DND-41 (cell line): ENCODE measurements at regions not wholly inside any gene's neighbourhood (a gene's known extent, or its start where the extent isn't known, plus 50 kb on each side); places are given as distances from the start of the nearest gene placed in this dataset.

Experiments
- ATAC-seq: fragments of 200-7000 bp; cut with Tn5 transposase; 3 replicates; pipeline ENCODE4 v1.9.1; 2021; ENCODE audit warnings: low read depth; ENCODE audit not compliant: insufficient read depth
- DNase-seq: peaks from one replicate; pipeline ENCODE4 v3.0.0-alpha.2; 2020
- H2AFZ ChIP-seq: 2 replicates; pipeline ENCODE4 v1.6.0; 2012; ENCODE audit warnings: low read depth, low read length
- H3K27ac ChIP-seq: 2 replicates; pipeline ENCODE4 v1.5.1; 2012; ENCODE audit warnings: low read length, inconsistent platforms
- H3K27me3 ChIP-seq: fragments of 200-600 bp; sonication (generic); 2 replicates; pipeline ENCODE4 v1.6.0; 2012; ENCODE audit warnings: low read length, mild to moderate bottlenecking, inconsistent platforms; ENCODE audit not compliant: insufficient read depth, poor library complexity
- H3K36me3 ChIP-seq: 2 replicates; pipeline ENCODE4 v1.5.1; 2012; ENCODE audit warnings: low read length, inconsistent platforms; ENCODE audit not compliant: insufficient read depth
- H3K4me1 ChIP-seq: 2 replicates; pipeline ENCODE4 v1.5.1; 2012; ENCODE audit warnings: mild to moderate bottlenecking, low read length; ENCODE audit not compliant: insufficient read depth
- H3K4me2 ChIP-seq: 2 replicates; pipeline ENCODE4 v1.6.0; 2012; ENCODE audit warnings: mild to moderate bottlenecking, moderate library complexity, low read length, inconsistent platforms; ENCODE audit not compliant: insufficient read depth
- H3K4me3 ChIP-seq, 2 experiments: fragments of 200-600 bp in 1 of 2; shearing (Covaris generic) in 1 of 2; 2 replicates each; pipeline ENCODE4 v1.5.1; 2012 to 2016; ENCODE audit warnings: inconsistent platforms in 2 of 2, low read length in 2 of 2, mild to moderate bottlenecking in 2 of 2, low read depth in 1 of 2, moderate library complexity in 1 of 2
- H3K79me2 ChIP-seq: 2 replicates; pipeline ENCODE4 v1.6.0; 2012; ENCODE audit warnings: low read length, inconsistent platforms; ENCODE audit not compliant: insufficient read depth
- H3K9ac ChIP-seq: 2 replicates; pipeline ENCODE4 v1.6.0; 2012; ENCODE audit warnings: low read depth, mild to moderate bottlenecking, inconsistent platforms, low read length, moderate library complexity
- H3K9me3 ChIP-seq: 2 replicates; pipeline ENCODE4 v1.5.1; 2012; ENCODE audit warnings: low read length, moderate library complexity, mild to moderate bottlenecking, inconsistent platforms; ENCODE audit not compliant: insufficient read depth, severe bottlenecking
- H4K20me1 ChIP-seq: 2 replicates; pipeline ENCODE4 v1.6.0; 2012; ENCODE audit warnings: low read length; ENCODE audit not compliant: insufficient read depth
- EZH2 ChIP-seq: IDR thresholded peaks from 3 replicates; pipeline ENCODE4 v1.6.1; 2012; ENCODE audit warnings: borderline replicate concordance, low read depth, mild to moderate bottlenecking, moderate library complexity, low read length, inconsistent platforms; ENCODE audit not compliant: severe bottlenecking
- TF ChIP-seq, protein P1 (sequence below): IDR thresholded peaks from 2 replicates; pipeline ENCODE4 v1.5.1; 2012; ENCODE audit warnings: borderline replicate concordance, low read length, moderate library complexity, mild to moderate bottlenecking; ENCODE audit not compliant: poor library complexity, severe bottlenecking; ENCODE audit errors: extremely low read depth

DNA sequence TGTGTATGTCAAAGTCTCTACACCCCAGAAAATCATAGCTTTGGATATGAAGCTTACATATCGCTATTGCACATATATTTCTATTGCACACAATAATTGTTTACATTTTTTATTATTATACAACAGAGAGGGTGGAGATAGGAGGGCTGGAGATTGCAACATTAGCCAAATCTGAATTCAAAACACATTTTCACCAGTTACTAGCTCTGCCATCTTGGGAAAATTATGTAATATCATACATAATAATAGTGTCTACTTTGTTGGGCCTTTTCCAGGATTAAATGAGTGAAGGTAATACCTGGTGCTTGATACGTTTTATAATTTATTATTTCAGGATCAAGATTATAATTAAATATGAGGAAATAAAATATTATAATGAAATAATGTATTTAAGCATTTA is 507.4 kb upstream of the TBX3 start:
- TF ChIP-seq, protein P1, sequence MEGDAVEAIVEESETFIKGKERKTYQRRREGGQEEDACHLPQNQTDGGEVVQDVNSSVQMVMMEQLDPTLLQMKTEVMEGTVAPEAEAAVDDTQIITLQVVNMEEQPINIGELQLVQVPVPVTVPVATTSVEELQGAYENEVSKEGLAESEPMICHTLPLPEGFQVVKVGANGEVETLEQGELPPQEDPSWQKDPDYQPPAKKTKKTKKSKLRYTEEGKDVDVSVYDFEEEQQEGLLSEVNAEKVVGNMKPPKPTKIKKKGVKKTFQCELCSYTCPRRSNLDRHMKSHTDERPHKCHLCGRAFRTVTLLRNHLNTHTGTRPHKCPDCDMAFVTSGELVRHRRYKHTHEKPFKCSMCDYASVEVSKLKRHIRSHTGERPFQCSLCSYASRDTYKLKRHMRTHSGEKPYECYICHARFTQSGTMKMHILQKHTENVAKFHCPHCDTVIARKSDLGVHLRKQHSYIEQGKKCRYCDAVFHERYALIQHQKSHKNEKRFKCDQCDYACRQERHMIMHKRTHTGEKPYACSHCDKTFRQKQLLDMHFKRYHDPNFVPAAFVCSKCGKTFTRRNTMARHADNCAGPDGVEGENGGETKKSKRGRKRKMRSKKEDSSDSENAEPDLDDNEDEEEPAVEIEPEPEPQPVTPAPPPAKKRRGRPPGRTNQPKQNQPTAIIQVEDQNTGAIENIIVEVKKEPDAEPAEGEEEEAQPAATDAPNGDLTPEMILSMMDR: no peak
- TF ChIP-seq EZH2: no peak
- no peaks in the 10 kb centered on the region for H3K4me1 ChIP-seq
- no peaks in the 10 kb centered on the region for H3K9me3 ChIP-seq
- H3K4me3 ChIP-seq: no peak overlapping the region
- no peaks in the 10 kb centered on the region for H3K79me2 ChIP-seq
- no peak overlapping the region for H3K27ac ChIP-seq
- DNase-seq (no peak), ATAC-seq (no peak)
- no peak overlapping the region for H3K4me2 ChIP-seq
- H3K27me3 ChIP-seq: no peaks in the 10 kb centered on the region
- no peak overlapping the region for H3K9ac ChIP-seq
- no peaks in the 10 kb centered on the region for H4K20me1 ChIP-seq
- H3K36me3 ChIP-seq: no peaks in the 10 kb centered on the region
- H2AFZ ChIP-seq: no peak overlapping the region

- DNase-seq (no peak), ATAC-seq (no peak)
- H3K36me3 ChIP-seq: no peaks in the 10 kb centered on the region
- no peaks in the 10 kb centered on the region for H4K20me1 ChIP-seq
- TF ChIP-seq, protein P1: no peak
- no peak for TF ChIP-seq EZH2
- H3K79me2 ChIP-seq: no peaks in the 10 kb centered on the region
- no peak overlapping the region for H3K4me3 ChIP-seq
- H3K27ac ChIP-seq: no peak overlapping the region
- no peaks in the 10 kb centered on the region for H3K27me3 ChIP-seq
- H3K9ac ChIP-seq: no peak overlapping the region
- no peaks in the 10 kb centered on the region for H3K4me1 ChIP-seq
- H2AFZ ChIP-seq: no peak overlapping the region
- no peak overlapping the region for H3K4me2 ChIP-seq
- no peaks in the 10 kb centered on the region for H3K9me3 ChIP-seq
These were observed 506.2 kb upstream of the TBX3 start for GRCh38 chr12:115190010-115190770.

- H4K20me1 ChIP-seq: no peaks in the 10 kb centered on the region
- no peaks in the 10 kb centered on the region for H3K27me3 ChIP-seq
- ATAC-seq (no peak), DNase-seq (no peak)
- no peaks in the 10 kb centered on the region for H3K4me1 ChIP-seq
- H3K4me3 ChIP-seq: no peak overlapping the region
- no peak overlapping the region for H3K9ac ChIP-seq
- H3K9me3 ChIP-seq: no peaks in the 10 kb centered on the region
- H3K79me2 ChIP-seq: no peaks in the 10 kb centered on the region
- TF ChIP-seq, protein P1: no peak
- TF ChIP-seq EZH2: no peak
- no peak overlapping the region for H2AFZ ChIP-seq
- H3K4me2 ChIP-seq: no peak overlapping the region
- H3K27ac ChIP-seq: no peak overlapping the region
- no peaks in the 10 kb centered on the region for H3K36me3 ChIP-seq
These were observed 501.5 kb upstream of the TBX3 start for GRCh38 chr12:115185506-115185905.

GRCh38 chr12:115183752-115184151 is 499.8 kb upstream of the TBX3 start:
- no peaks in the 10 kb centered on the region for H3K27me3 ChIP-seq
- no peak overlapping the region for H3K4me3 ChIP-seq
- no peaks in the 10 kb centered on the region for H3K79me2 ChIP-seq
- H3K36me3 ChIP-seq: no peaks in the 10 kb centered on the region
- H3K9ac ChIP-seq: no peak overlapping the region
- TF ChIP-seq, protein P1: no peak
- no peak for TF ChIP-seq EZH2
- H3K4me1 ChIP-seq: no peaks in the 10 kb centered on the region
- DNase-seq: no peak
- H3K4me2 ChIP-seq: no peak overlapping the region
- no peaks in the 10 kb centered on the region for H3K9me3 ChIP-seq
- H4K20me1 ChIP-seq: no peaks in the 10 kb centered on the region
- ATAC-seq: no peak
- no peak overlapping the region for H3K27ac ChIP-seq
- H2AFZ ChIP-seq: no peak overlapping the region
